ENCODE measurements at regions not wholly inside any gene's neighbourhood (a gene's known extent, or its start where the extent isn't known, plus 50 kb on each side); places are given as distances from the start of the nearest gene placed in this dataset.

GRCh38 chr12:130090542-130090941, 71.7 kb upstream of the FZD10 start:
- TF ChIP-seq, protein P1, sequence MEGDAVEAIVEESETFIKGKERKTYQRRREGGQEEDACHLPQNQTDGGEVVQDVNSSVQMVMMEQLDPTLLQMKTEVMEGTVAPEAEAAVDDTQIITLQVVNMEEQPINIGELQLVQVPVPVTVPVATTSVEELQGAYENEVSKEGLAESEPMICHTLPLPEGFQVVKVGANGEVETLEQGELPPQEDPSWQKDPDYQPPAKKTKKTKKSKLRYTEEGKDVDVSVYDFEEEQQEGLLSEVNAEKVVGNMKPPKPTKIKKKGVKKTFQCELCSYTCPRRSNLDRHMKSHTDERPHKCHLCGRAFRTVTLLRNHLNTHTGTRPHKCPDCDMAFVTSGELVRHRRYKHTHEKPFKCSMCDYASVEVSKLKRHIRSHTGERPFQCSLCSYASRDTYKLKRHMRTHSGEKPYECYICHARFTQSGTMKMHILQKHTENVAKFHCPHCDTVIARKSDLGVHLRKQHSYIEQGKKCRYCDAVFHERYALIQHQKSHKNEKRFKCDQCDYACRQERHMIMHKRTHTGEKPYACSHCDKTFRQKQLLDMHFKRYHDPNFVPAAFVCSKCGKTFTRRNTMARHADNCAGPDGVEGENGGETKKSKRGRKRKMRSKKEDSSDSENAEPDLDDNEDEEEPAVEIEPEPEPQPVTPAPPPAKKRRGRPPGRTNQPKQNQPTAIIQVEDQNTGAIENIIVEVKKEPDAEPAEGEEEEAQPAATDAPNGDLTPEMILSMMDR (IDR thresholded peaks at IDR 0.05): no peak
- no peak for TF ChIP-seq POLR2A (IDR thresholded peaks at IDR 0.05)
